CD14-positive monocyte (primary cell): ENCODE measurements at regions not wholly inside any gene's neighbourhood (a gene's known extent, or its start where the extent isn't known, plus 50 kb on each side); places are given as distances from the start of the nearest gene placed in this dataset.

Experiments used
- DNase-seq, 3 donors: peaks; one replicate each; pipeline ENCODE4 v3.0.0-alpha.2; 2011 to 2022
- H2AFZ ChIP-seq: 2 replicates; pipeline ENCODE4 v1.6.0; 2012; ENCODE audit warnings: mild to moderate bottlenecking, low read depth, low read length, inconsistent platforms; ENCODE audit not compliant: insufficient read depth, poor library complexity, severe bottlenecking
- H3K27ac ChIP-seq, 2 donors: 1 replicate in 1 of 2; 2 replicates in 1 of 2; pipeline ENCODE4 v1.5.1; 2012 to 2013; ENCODE audit warnings: low read length in 2 of 2, control low read depth in 1 of 2, inconsistent platforms in 1 of 2, low read depth in 1 of 2, mild to moderate bottlenecking in 1 of 2
- H3K27me3 ChIP-seq, 2 donors: one replicate each; pipeline versions ENCODE4 v1.6.0 to v1.6.1; 2011 to 2013; ENCODE audit warnings: low read length in 2 of 2; ENCODE audit not compliant: control insufficient read depth in 2 of 2, insufficient read depth in 2 of 2
- H3K36me3 ChIP-seq, 2 donors: replicated peaks in 1 of 2; 1 replicate in 1 of 2; 2 replicates in 1 of 2; pipeline versions ENCODE4 v1.5.1 to v1.6.1; 2012 to 2013; ENCODE audit warnings: low read length in 2 of 2, control low read depth in 1 of 2, inconsistent platforms in 1 of 2, mild to moderate bottlenecking in 1 of 2; ENCODE audit not compliant: insufficient read depth in 2 of 2, control insufficient read depth in 1 of 2
- H3K4me1 ChIP-seq, 2 donors: 1 replicate in 1 of 2; 2 replicates in 1 of 2; pipeline versions ENCODE4 v1.5.1 to v1.6.1; 2012 to 2013; ENCODE audit warnings: low read length in 2 of 2, control low read depth in 1 of 2, inconsistent platforms in 1 of 2, mild to moderate bottlenecking in 1 of 2, moderate library complexity in 1 of 2; ENCODE audit not compliant: insufficient read depth in 2 of 2, control insufficient read depth in 1 of 2
- H3K4me2 ChIP-seq: replicated peaks from 2 replicates; pipeline ENCODE3; 2012; ENCODE audit warnings: low read length, moderate library complexity, mild to moderate bottlenecking; ENCODE audit not compliant: poor library complexity, severe bottlenecking; ENCODE audit errors: extremely low read depth
- H3K4me3 ChIP-seq, 3 experiments: fragments of 200-600 bp in 1 of 3; sonication (generic) in 1 of 3; replicated peaks in 1 of 3; 1 replicate in 2 of 3; 2 replicates in 1 of 3; pipeline ENCODE4 v1.5.1; 2011 to 2013; ENCODE audit warnings: low read length in 3 of 3, mild to moderate bottlenecking in 3 of 3, control low read depth in 2 of 3, low read depth in 2 of 3, inconsistent platforms in 1 of 3, moderate library complexity in 1 of 3
- H3K79me2 ChIP-seq: 2 replicates; pipeline ENCODE4 v1.6.0; 2012; ENCODE audit warnings: mild to moderate bottlenecking, control low read depth, inconsistent platforms, low read length, moderate library complexity; ENCODE audit not compliant: insufficient read depth
- H3K9ac ChIP-seq: 2 replicates; pipeline ENCODE4 v1.6.0; 2017; ENCODE audit warnings: low read length, mild to moderate bottlenecking; ENCODE audit not compliant: insufficient read depth, poor library complexity, severe bottlenecking
- H3K9me3 ChIP-seq, 2 donors: replicated peaks in 1 of 2; 1 replicate in 1 of 2; 2 replicates in 1 of 2; pipeline versions ENCODE4 v1.5.1 to v1.6.1; 2012 to 2013; ENCODE audit warnings: low read length in 2 of 2, control low read depth in 1 of 2; ENCODE audit not compliant: control insufficient read depth in 1 of 2, insufficient read depth in 1 of 2
- H4K20me1 ChIP-seq: 2 replicates; pipeline ENCODE4 v1.6.0; 2012; ENCODE audit warnings: mild to moderate bottlenecking, low read length, control low read depth, moderate library complexity; ENCODE audit not compliant: insufficient read depth
- H3K27ac Mint-ChIP-seq, 7 donors: one replicate each; pipeline ENCODE4 v1.8.0; 2020; ENCODE audit warnings: mild to moderate bottlenecking in 7 of 7, mixed read lengths in 7 of 7, moderate library complexity in 6 of 7, inconsistent platforms in 2 of 7
- H3K27me3 Mint-ChIP-seq, 3 donors: one replicate each; pipeline ENCODE4 v1.8.0; 2021 to 2022; ENCODE audit warnings: low read depth in 3 of 3, mild to moderate bottlenecking in 3 of 3, mixed read lengths in 3 of 3, moderate library complexity in 3 of 3, inconsistent platforms in 1 of 3
- H3K36me3 Mint-ChIP-seq, 2 donors: one replicate each; pipeline ENCODE4 v1.8.0; 2020; ENCODE audit warnings: mixed read lengths in 2 of 2, inconsistent platforms in 1 of 2, mild to moderate bottlenecking in 1 of 2
- H3K4me1 Mint-ChIP-seq: one replicate; pipeline ENCODE4 v1.8.0; 2020; ENCODE audit warnings: mild to moderate bottlenecking, mixed read lengths
- H3K4me3 Mint-ChIP-seq, 2 donors: one replicate each; pipeline ENCODE4 v1.8.0; 2020; ENCODE audit warnings: mild to moderate bottlenecking in 2 of 2, mixed read lengths in 2 of 2, moderate library complexity in 1 of 2
- H3K9me3 Mint-ChIP-seq, 7 donors: one replicate each; pipeline ENCODE4 v1.8.0; 2020 to 2022; ENCODE audit warnings: mixed read lengths in 7 of 7, mild to moderate bottlenecking in 6 of 7, moderate library complexity in 6 of 7, inconsistent platforms in 2 of 7
- CTCF ChIP-seq: fragments of 200-600 bp; IDR thresholded peaks from one replicate; pipeline ENCODE4 v1.8.0; 2022; ENCODE audit warnings: antibody characterized with exemption, mild to moderate bottlenecking
- WGBS: methylation state at CpG from one replicate; pipeline ENCODE4 v1.1.5; 2013; ENCODE audit warnings: missing lambda C conversion rate; ENCODE audit not compliant: insufficient coverage; 5-methylcytosine and 5-hydroxymethylcytosine counted together
- intact Hi-C, 2 donors: fragments of 100-400 bp; cut with micrococcal nuclease; formaldehyde crosslinking; loops; one replicate each; pipeline versions ENCODE4 v1.15.0 to v1.15.1; 2023

DNA sequence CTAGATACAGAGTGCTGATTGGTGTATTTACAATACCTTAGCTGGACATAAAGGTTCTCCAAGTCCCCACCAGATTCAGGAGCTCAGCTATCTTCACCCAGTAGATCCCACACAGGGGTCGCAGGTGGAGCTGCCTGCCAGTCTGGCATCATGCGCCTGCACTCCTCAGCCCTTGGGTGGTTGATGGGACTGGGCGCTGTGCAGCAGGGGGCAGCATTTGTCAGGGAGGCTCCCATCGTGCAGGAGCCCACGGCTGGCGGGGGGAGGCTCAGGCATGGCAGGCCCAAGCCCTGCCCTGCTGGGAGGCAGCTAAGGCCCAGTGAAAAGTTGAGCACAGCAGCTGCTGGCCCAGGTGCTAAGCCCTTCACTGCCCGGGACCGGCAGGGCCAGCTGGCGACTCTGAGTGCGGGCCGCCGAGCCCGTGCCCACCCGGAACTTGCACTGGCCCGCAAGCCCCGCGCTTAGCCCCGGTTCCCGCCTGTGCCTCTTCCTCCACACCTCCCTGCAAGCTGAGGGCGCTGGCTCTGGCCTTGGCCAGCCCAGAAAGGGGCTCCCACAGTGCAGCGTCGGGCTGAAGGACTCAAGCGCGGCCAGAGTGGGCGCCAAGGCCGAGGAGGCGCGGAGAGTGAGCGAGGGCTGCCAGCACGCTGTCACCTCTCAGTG, 314.1 kb upstream of the ATP10B start:
- Histone ChIP-seq H3K9ac (no peak overlapping the region), H3K79me2 (no peaks in the 10 kb centered on the region), H3K27me3 (no peaks in the 10 kb centered on the region), H2AFZ (no peak overlapping the region), H4K20me1 (no peaks in the 10 kb centered on the region), H3K4me1 (no peaks in the 10 kb centered on the region), H3K4me3 (no peak overlapping the region), H3K27ac (no peak overlapping the region), H3K36me3 (no peaks in the 10 kb centered on the region), H3K9me3 (peaks cover 0 to 14% of the 10 kb centered on the region in 2 donors), H3K4me2 (no peak overlapping the region)
- no peak for TF ChIP-seq CTCF
- Mint-ChIP-seq H3K4me1 (no peaks in the 10 kb centered on the region), H3K4me3 (no peak overlapping the region), H3K27ac (no peak overlapping the region), H3K36me3 (no peaks in the 10 kb centered on the region), H3K9me3 (peaks cover 0 to 18% (median 5%) of the 10 kb centered on the region in 7 donors), H3K27me3 (no peaks in the 10 kb centered on the region)
- 93% methylated on average over 20 of the region's 30 CpGs for WGBS
- DNase-seq, result no peak
- intact Hi-C loops, result no loop called here

DNA sequence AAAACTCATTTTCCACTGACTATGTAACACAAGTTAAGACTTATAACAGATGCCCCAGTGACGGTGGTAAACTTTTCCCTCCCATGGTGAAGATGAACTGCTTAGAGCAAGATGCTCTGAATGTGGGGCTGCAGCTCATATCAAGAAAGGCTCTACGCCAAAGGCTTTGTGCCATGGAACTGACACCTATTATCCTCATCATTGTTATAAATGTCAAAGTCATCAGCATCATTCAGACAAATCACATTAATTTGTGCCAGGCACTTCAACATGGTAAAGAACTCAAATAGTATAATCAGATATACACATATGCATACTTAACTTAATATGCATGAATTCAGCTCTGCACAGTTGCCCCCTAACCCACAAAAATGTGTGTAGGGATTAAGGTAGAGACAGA, 305.9 kb upstream of the ATP10B start:
- H3K4me2 ChIP-seq, result no peak overlapping the region
- no peaks in the 10 kb centered on the region for H3K9me3 ChIP-seq
- no CpG with 5 or more reads among the region's 2 CpGs for WGBS
- intact Hi-C loops, result no loop called here
- no peak overlapping the region for H3K9ac ChIP-seq
- no peaks in the 10 kb centered on the region for H3K36me3 Mint-ChIP-seq
- no peak overlapping the region for H3K4me3 ChIP-seq
- no peak for TF ChIP-seq CTCF
- no peaks in the 10 kb centered on the region for H4K20me1 ChIP-seq
- no peaks in the 10 kb centered on the region for H3K27me3 Mint-ChIP-seq
- no peak overlapping the region for H3K4me3 Mint-ChIP-seq
- no peaks in the 10 kb centered on the region for H3K4me1 ChIP-seq
- H3K27ac Mint-ChIP-seq, result no peak overlapping the region
- no peaks in the 10 kb centered on the region for H3K27me3 ChIP-seq
- no peak overlapping the region for H2AFZ ChIP-seq
- DNase-seq, result no peak
- H3K4me1 Mint-ChIP-seq, result no peaks in the 10 kb centered on the region
- H3K36me3 ChIP-seq, result no peaks in the 10 kb centered on the region
- H3K27ac ChIP-seq, result no peak overlapping the region
- H3K79me2 ChIP-seq, result no peaks in the 10 kb centered on the region
- H3K9me3 Mint-ChIP-seq, result peaks cover 0 to 10% (median 3%) of the 10 kb centered on the region in 7 donors
